ENCODE measurements at regions not wholly inside any gene's neighbourhood (a gene's known extent, or its start where the extent isn't known, plus 50 kb on each side); places are given as distances from the start of the nearest gene placed in this dataset.

DNA sequence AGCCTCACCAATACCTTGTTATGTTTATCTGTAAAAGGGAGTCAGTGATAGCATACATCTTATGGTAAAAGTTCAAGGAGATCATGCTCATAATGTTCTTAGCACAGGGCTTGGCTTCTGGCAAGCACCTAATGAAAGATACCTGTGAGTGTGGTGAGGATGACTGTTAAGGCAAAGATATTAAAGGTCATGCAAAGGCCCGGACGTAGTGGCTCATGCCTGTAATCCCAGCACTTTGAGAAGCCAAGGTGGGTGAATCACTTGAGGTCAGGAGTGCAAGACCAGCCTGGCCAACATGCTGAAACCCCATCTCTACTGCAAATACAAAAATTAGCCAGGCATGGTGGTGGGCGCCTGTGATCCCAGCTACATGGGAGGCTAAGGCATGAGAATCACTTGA is 425.9 kb upstream of the TBX3 start:
- TF ChIP-seq CTBP1 (IDR thresholded peaks at IDR 0.05; ENCODE audit: borderline replicate concordance) (no peak), L3MBTL2 (conservative IDR thresholded peaks at IDR 0.05) (no peak), LEF1 (IDR thresholded peaks at IDR 0.05; ENCODE audit: borderline replicate concordance) (no peak), ARNT (IDR thresholded peaks at IDR 0.05) (no peak), HDGF (IDR thresholded peaks at IDR 0.05; ENCODE audit: borderline replicate concordance) (no peak), FOXK2 (IDR thresholded peaks at IDR 0.05) (no peak), BHLHE40 (IDR thresholded peaks at IDR 0.05; ENCODE audit: borderline replicate concordance) (no peak), ZNF384 (IDR thresholded peaks at IDR 0.05) (no peak), FOXM1 (IDR thresholded peaks at IDR 0.05; ENCODE audit: borderline replicate concordance) (no peak), TARDBP (IDR thresholded peaks at IDR 0.05) (no peak), NFRKB (IDR thresholded peaks at IDR 0.05) (no peak), SUZ12 (IDR thresholded peaks at IDR 0.05) (no peak), ELF4 (IDR thresholded peaks at IDR 0.05) (no peak), FOXA1 (IDR thresholded peaks at IDR 0.05) (no peak), SP1 (IDR thresholded peaks at IDR 0.05) (no peak)
- TF ChIP-seq, protein P1, sequence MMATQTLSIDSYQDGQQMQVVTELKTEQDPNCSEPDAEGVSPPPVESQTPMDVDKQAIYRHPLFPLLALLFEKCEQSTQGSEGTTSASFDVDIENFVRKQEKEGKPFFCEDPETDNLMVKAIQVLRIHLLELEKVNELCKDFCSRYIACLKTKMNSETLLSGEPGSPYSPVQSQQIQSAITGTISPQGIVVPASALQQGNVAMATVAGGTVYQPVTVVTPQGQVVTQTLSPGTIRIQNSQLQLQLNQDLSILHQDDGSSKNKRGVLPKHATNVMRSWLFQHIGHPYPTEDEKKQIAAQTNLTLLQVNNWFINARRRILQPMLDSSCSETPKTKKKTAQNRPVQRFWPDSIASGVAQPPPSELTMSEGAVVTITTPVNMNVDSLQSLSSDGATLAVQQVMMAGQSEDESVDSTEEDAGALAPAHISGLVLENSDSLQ (IDR thresholded peaks at IDR 0.05), result no peak
- ChIA-PET CTCF (no interaction called here), POLR2A (no interaction called here)
- no peak for DNase-seq (ENCODE audit: extremely low spot score)

DNA sequence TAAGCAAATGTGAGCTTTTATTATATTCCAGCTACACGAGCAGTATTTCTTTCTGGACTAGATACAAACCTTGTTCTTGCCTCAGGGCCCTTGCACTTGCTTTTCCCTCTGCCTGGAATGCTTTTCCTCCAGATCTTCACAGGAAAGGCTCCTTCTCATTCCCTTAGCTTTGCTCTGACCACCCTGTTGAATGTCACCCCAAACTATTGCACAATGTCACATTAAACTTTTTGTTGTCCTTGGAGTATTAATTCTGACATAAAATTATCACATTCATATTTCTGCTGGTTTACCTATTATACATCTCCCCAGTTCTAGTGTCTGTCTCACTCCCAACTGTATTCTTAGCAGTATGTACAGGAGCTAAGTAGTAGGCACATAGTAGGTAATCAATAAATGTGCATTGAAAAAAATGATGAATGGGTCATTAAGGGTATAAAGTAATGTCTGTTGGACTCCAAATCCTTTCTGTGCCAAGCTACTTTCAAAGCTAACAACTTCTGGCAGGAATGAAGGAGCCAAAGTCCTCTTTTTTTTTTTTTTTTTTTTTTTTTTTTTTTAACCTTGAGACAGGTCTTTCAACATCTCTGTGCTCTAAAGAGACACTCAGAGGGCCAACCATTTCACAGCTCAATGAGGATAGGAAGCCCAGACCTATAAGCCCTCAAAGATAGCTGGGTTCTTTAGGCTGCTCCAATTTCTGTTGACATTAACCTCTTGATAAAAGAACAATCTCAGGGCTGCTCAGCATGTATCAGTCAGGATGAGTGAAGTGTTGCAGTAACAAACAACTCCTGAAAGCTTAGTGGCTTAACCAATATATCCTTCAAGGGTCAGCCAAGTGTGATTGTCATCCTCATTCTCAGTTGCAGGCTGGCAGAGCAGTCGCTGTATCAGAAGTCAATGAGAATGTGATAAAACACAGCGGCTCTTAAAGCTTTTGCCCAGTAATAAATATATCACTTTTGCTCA is 424.4 kb upstream of the TBX3 start:
- DNase-seq (ENCODE audit: extremely low spot score), result no peak
- TF ChIP-seq FOXK2 (IDR thresholded peaks at IDR 0.05) (no peak), FOXA1 (IDR thresholded peaks at IDR 0.05) (no peak), FOXM1 (IDR thresholded peaks at IDR 0.05; ENCODE audit: borderline replicate concordance) (no peak), NFRKB (IDR thresholded peaks at IDR 0.05) (no peak), CTBP1 (IDR thresholded peaks at IDR 0.05; ENCODE audit: borderline replicate concordance) (no peak), TARDBP (IDR thresholded peaks at IDR 0.05) (no peak), SP1 (IDR thresholded peaks at IDR 0.05) (no peak), SUZ12 (IDR thresholded peaks at IDR 0.05) (no peak), ZNF384 (IDR thresholded peaks at IDR 0.05) (no peak), BHLHE40 (IDR thresholded peaks at IDR 0.05; ENCODE audit: borderline replicate concordance) (no peak), LEF1 (IDR thresholded peaks at IDR 0.05; ENCODE audit: borderline replicate concordance) (no peak), HDGF (IDR thresholded peaks at IDR 0.05; ENCODE audit: borderline replicate concordance) (no peak), ARNT (IDR thresholded peaks at IDR 0.05) (no peak), L3MBTL2 (conservative IDR thresholded peaks at IDR 0.05) (no peak), ELF4 (IDR thresholded peaks at IDR 0.05) (no peak)
- TF ChIP-seq, protein P1 (IDR thresholded peaks at IDR 0.05), result no peak
- CTCF ChIA-PET, result no interaction called here
- POLR2A ChIA-PET, result no interaction called here

DNA sequence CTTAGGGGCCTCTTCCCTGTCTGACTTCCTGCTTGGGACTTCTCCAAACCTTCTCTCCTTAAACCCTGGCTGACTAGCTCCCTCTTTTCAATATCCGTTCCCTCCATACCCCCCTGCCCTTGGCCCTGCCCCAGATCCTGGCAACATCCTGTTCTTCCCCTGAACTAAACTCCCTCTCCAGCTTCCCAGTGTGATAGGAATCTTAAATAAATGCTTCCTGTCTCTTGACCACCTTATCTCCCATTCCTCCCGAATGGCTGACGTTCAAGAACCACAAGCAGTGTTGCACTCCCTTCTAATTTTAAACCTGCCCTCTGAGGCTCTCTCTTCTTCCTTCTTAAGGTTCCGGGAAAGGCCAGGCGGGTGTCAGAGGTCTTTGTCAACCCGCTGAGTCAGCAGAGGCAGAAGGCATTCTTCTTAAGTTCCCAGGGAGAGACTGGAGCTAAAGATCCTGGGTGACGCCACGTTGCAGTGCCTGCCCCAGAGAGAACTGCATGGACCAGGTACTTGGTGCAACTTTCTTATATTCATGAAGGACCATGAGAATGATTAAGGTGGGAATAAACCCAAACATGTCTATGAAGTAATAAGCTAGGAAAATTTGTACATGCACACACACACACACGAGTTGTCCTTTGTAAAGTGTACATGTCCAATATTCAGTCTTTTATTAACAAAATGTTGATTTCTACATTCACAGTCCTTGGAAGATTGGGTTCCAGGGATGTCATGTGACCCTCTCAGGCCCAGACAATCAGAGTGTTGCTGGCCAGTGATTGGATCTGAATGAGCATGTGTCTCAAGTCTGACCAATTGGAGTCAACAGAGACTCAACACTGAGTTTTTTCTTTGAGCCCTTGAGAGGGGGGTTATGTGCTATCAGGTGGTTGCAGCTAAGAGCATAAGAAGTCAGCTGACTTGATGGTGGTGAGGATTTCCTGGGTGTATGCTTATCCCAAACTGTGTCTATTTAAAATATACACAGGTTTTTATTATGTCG is 420.2 kb upstream of the TBX3 start:
- POLR2A ChIA-PET, result no interaction called here
- CTCF ChIA-PET, result no interaction called here
- DNase-seq (ENCODE audit: extremely low spot score), result no peak
- TF ChIP-seq LEF1 (IDR thresholded peaks at IDR 0.05; ENCODE audit: borderline replicate concordance) (no peak), L3MBTL2 (conservative IDR thresholded peaks at IDR 0.05) (no peak), ARNT (IDR thresholded peaks at IDR 0.05) (no peak), FOXM1 (IDR thresholded peaks at IDR 0.05; ENCODE audit: borderline replicate concordance) (no peak), HDGF (IDR thresholded peaks at IDR 0.05; ENCODE audit: borderline replicate concordance) (no peak), BHLHE40 (IDR thresholded peaks at IDR 0.05; ENCODE audit: borderline replicate concordance) (no peak), FOXA1 (IDR thresholded peaks at IDR 0.05) (no peak), SP1 (IDR thresholded peaks at IDR 0.05) (no peak), ZNF384 (IDR thresholded peaks at IDR 0.05) (no peak), CTBP1 (IDR thresholded peaks at IDR 0.05; ENCODE audit: borderline replicate concordance) (no peak), TARDBP (IDR thresholded peaks at IDR 0.05) (no peak), SUZ12 (IDR thresholded peaks at IDR 0.05) (no peak), ELF4 (IDR thresholded peaks at IDR 0.05) (no peak), NFRKB (IDR thresholded peaks at IDR 0.05) (no peak), FOXK2 (IDR thresholded peaks at IDR 0.05) (no peak)
- TF ChIP-seq, protein P1 (IDR thresholded peaks at IDR 0.05), result no peak

DNA sequence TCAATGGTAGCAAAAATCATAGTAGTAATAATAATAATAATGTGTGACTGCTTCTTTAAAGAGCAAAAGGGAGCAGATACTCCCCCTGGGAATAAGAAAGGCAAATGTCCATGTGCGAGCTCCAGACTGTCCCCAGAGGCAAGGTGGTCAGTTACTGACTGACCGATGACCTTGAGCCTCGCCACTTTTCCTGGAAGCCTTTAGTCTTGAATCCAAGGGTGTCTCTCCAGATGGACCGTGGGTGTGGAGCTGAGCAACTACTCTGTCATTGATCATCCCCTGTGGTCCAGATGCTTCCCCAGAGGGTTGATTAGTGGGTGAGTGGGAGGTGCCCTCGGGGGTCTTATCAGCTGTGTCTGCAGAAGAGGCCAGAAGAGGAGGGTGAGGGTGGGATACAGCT is 418.5 kb upstream of the TBX3 start:
- TF ChIP-seq ELF4 (IDR thresholded peaks at IDR 0.05) (no peak), FOXK2 (IDR thresholded peaks at IDR 0.05) (no peak), FOXM1 (IDR thresholded peaks at IDR 0.05; ENCODE audit: borderline replicate concordance) (no peak)
- POLR2A ChIA-PET, result no interaction called here
- CTCF ChIA-PET, result no interaction called here
- no peak for DNase-seq (ENCODE audit: extremely low spot score)

DNA sequence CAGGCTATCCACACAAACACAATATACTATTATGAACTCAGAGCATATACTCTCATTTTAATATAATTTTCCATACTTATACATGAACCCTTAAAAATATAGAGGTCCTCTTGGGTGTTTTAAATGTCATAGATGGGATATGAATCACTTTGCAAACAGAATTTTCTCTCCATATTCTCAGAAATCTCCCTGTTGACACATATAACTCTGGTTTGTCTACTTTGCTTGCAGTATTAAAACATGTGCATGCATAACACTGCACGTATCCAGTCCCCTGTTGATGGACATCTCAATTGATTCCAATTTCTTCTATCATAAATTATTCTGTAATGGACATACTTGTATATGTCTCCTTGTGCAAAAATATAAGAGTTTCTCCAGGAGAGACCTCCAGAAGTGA is 417.5 kb upstream of the TBX3 start:
- CTCF ChIA-PET, result no interaction called here

More for the DNA sequence above, 417.5 kb upstream of the TBX3 start:
- POLR2A ChIA-PET, result no interaction called here
- no peak for DNase-seq (ENCODE audit: extremely low spot score)
- no peak for TF ChIP-seq BHLHE40 (IDR thresholded peaks at IDR 0.05; ENCODE audit: borderline replicate concordance)
- no peak for TF ChIP-seq ARNT (IDR thresholded peaks at IDR 0.05)
- TF ChIP-seq NFRKB (IDR thresholded peaks at IDR 0.05), result no peak
- TF ChIP-seq SUZ12 (IDR thresholded peaks at IDR 0.05), result no peak
- no peak for TF ChIP-seq HDGF (IDR thresholded peaks at IDR 0.05; ENCODE audit: borderline replicate concordance)
- TF ChIP-seq SP1 (IDR thresholded peaks at IDR 0.05), result no peak
- TF ChIP-seq L3MBTL2 (conservative IDR thresholded peaks at IDR 0.05), result no peak
- no peak for TF ChIP-seq FOXM1 (IDR thresholded peaks at IDR 0.05; ENCODE audit: borderline replicate concordance)
- TF ChIP-seq ZNF384 (IDR thresholded peaks at IDR 0.05), result no peak
- TF ChIP-seq LEF1 (IDR thresholded peaks at IDR 0.05; ENCODE audit: borderline replicate concordance), result no peak
- no peak for TF ChIP-seq FOXA1 (IDR thresholded peaks at IDR 0.05)
- TF ChIP-seq TARDBP (IDR thresholded peaks at IDR 0.05), result no peak
- TF ChIP-seq, protein P1 (IDR thresholded peaks at IDR 0.05), result no peak
- no peak for TF ChIP-seq FOXK2 (IDR thresholded peaks at IDR 0.05)
- TF ChIP-seq CTBP1 (IDR thresholded peaks at IDR 0.05; ENCODE audit: borderline replicate concordance), result no peak
- TF ChIP-seq ELF4 (IDR thresholded peaks at IDR 0.05), result no peak
